ENCODE measurements at regions not wholly inside any gene's neighbourhood (a gene's known extent, or its start where the extent isn't known, plus 50 kb on each side); places are given as distances from the start of the nearest gene placed in this dataset.

DNA sequence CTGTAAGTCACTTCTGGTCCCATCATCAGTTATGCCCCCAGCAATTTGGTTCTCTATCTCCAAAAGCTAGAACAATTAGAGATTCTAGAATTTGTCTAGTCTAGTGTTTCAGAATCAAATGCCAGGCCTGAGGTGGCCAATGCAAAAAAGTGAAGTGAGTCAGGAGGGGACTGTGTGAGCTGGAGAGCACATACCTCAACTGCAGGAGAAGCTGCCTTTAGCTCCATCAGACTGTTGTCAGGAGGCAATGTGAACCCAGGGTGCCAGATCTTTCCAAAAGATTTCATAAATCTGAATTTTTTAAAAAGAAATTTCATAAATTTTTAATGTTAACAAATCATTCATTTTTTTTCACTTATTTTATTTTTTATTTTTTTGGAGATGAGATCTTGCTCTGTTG, 80.7 kb upstream of the EOMES start:
- H3K27ac ChIP-seq (ENCODE audit: control insufficient read depth, insufficient read depth, low read length): no peak overlapping the region
- H3K9me3 ChIP-seq (ENCODE audit: control insufficient read depth, low read depth, low read length): no peaks in the 10 kb centered on the region
- FAIRE-seq (no peak), DNase-seq (ENCODE audit: low read depth, low spot score) (no peak)
- H3K9ac ChIP-seq (ENCODE audit: control insufficient read depth, extremely low read depth, insufficient read depth, low read length): no peak overlapping the region
- H3K4me2 ChIP-seq (ENCODE audit: control insufficient read depth, extremely low read depth, insufficient read depth, low read depth, low read length): no peak overlapping the region
- no peak overlapping the region for H2AFZ ChIP-seq (ENCODE audit: control insufficient read depth, low read length)
- no peaks in the 10 kb centered on the region for H3K9me1 ChIP-seq (ENCODE audit: control insufficient read depth, extremely low read depth, insufficient read depth, low read length)
- H3K36me3 ChIP-seq (ENCODE audit: control insufficient read depth in 2 of 2, extremely low read depth in 1 of 2, insufficient read depth in 2 of 2, low read length in 2 of 2): no peaks in the 10 kb centered on the region
- no peaks in the 10 kb centered on the region for H3K4me1 ChIP-seq (ENCODE audit: control insufficient read depth, extremely low read depth, insufficient read depth, low read length)
- H3K27me3 ChIP-seq (ENCODE audit: control insufficient read depth, extremely low read depth, insufficient read depth, low read length): no peaks in the 10 kb centered on the region
- H3K79me2 ChIP-seq (ENCODE audit: control insufficient read depth, insufficient read depth, low read length): no peaks in the 10 kb centered on the region
- no peak overlapping the region for H3K4me3 ChIP-seq (ENCODE audit: control insufficient read depth in 2 of 3, extremely low read depth in 1 of 3, insufficient read depth in 2 of 3, low read depth in 1 of 3, low read length in 3 of 3)
- TF ChIP-seq EZH2 (IDR thresholded peaks at IDR 0.05; ENCODE audit: low read length) (no peak), CTCF (optimal IDR thresholded peaks at IDR 0.05 in 1 of 3, IDR thresholded peaks at IDR 0.05 in 1 of 3, conservative IDR thresholded peaks at IDR 0.05 in 1 of 3; ENCODE audit: extremely low read depth in 1 of 3, insufficient read depth in 2 of 3, low read length in 3 of 3) (no peak)
- no peaks in the 10 kb centered on the region for H4K20me1 ChIP-seq (ENCODE audit: control insufficient read depth, extremely low read depth, insufficient read depth, low read length)
- dilution Hi-C loops (cut with MboI; ENCODE audit: extremely low pct_ligation_motif_present, low sequenced_read_pairs): no loop called here

DNA sequence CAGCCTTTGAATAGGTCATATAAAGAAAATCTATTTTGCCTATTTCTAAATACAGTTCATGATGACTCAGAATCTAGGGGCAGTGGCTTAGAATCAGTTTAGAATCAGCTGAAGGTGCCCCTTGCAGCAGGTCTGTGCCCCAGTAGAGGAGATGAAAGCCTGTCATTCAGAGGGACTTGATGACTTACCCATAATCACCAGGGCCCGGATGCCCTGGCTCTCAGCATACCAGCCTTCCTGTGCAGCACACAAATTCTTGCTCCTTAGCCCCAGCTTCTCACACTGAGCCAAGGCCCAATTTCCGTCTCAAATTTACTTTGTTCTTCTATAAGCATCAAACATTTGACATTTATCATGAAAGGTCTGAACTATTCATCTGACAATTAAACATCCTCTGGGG, 83.2 kb upstream of the EOMES start:
- Histone ChIP-seq H2AFZ (ENCODE audit: control insufficient read depth, low read length) (no peak overlapping the region), H3K4me3 (ENCODE audit: control insufficient read depth in 2 of 3, extremely low read depth in 1 of 3, insufficient read depth in 2 of 3, low read depth in 1 of 3, low read length in 3 of 3) (no peak overlapping the region), H3K4me2 (ENCODE audit: control insufficient read depth, extremely low read depth, insufficient read depth, low read depth, low read length) (no peak overlapping the region), H4K20me1 (ENCODE audit: control insufficient read depth, extremely low read depth, insufficient read depth, low read length) (no peaks in the 10 kb centered on the region), H3K27me3 (ENCODE audit: control insufficient read depth, extremely low read depth, insufficient read depth, low read length) (no peaks in the 10 kb centered on the region), H3K4me1 (ENCODE audit: control insufficient read depth, extremely low read depth, insufficient read depth, low read length) (no peaks in the 10 kb centered on the region), H3K27ac (ENCODE audit: control insufficient read depth, insufficient read depth, low read length) (no peak overlapping the region), H3K9me1 (ENCODE audit: control insufficient read depth, extremely low read depth, insufficient read depth, low read length) (no peaks in the 10 kb centered on the region), H3K79me2 (ENCODE audit: control insufficient read depth, insufficient read depth, low read length) (no peaks in the 10 kb centered on the region), H3K9me3 (ENCODE audit: control insufficient read depth, low read depth, low read length) (no peaks in the 10 kb centered on the region), H3K9ac (ENCODE audit: control insufficient read depth, extremely low read depth, insufficient read depth, low read length) (no peak overlapping the region), H3K36me3 (ENCODE audit: control insufficient read depth in 2 of 2, extremely low read depth in 1 of 2, insufficient read depth in 2 of 2, low read length in 2 of 2) (no peaks in the 10 kb centered on the region)
- DNase-seq (ENCODE audit: low read depth, low spot score): no peak
- no peak for TF ChIP-seq EZH2 (IDR thresholded peaks at IDR 0.05; ENCODE audit: low read length)
- TF ChIP-seq CTCF (optimal IDR thresholded peaks at IDR 0.05 in 1 of 3, IDR thresholded peaks at IDR 0.05 in 1 of 3, conservative IDR thresholded peaks at IDR 0.05 in 1 of 3; ENCODE audit: extremely low read depth in 1 of 3, insufficient read depth in 2 of 3, low read length in 3 of 3): no peak
- dilution Hi-C loops (cut with MboI; ENCODE audit: extremely low pct_ligation_motif_present, low sequenced_read_pairs): no loop called here
- FAIRE-seq: no peak

All from keratinocyte (primary cell).